ENCODE measurements at regions not wholly inside any gene's neighbourhood (a gene's known extent, or its start where the extent isn't known, plus 50 kb on each side); places are given as distances from the start of the nearest gene placed in this dataset.
A peak's percentile ranks its signal among the peaks of the same experiment; 100 is the strongest.

GRCh38 chr1:22288593-22289241 is 145.8 kb upstream of the WNT4 start:
- peaks cover 3 to 18% of the 10 kb centered on the region in 2 experiments; a peak in 4 of 5 replicates for H3K27me3 ChIP-seq (ENCODE audit: control insufficient read depth in 1 of 2, insufficient read depth in 2 of 2, low read length in 2 of 2)
- FAIRE-seq = no peak
- H3K4me1 ChIP-seq (ENCODE audit: insufficient read depth, low read length) = peaks cover 35% of the 10 kb centered on the region
- ChIA-PET POLR2A (no interaction called here), CTCF (ENCODE audit: low intra/inter-chr PET ratio, low total read pairs) (no interaction called here)
- H3K4me3 ChIP-seq (replicated peaks in 1 of 3; ENCODE audit: insufficient read depth in 1 of 3, low read depth in 2 of 3, low read length in 3 of 3) = no peak overlapping the region
- no peaks in the 10 kb centered on the region for H3K9me3 ChIP-seq (ENCODE audit: low read length)
- H4K20me1 ChIP-seq (ENCODE audit: insufficient read depth, low read length) = no peaks in the 10 kb centered on the region
- no peaks in the 10 kb centered on the region for H3K79me2 ChIP-seq (ENCODE audit: insufficient read depth, low read length)
- peak; percentile 12 for DNase-seq (ENCODE audit: low spot score)
- no peak overlapping the region for H3K27ac ChIP-seq (ENCODE audit: extremely low read length, insufficient read depth, low read length)
- in situ Hi-C loops (cut with HindIII; ENCODE audit: extremely low pct_ligation_motif_present, low pct_unique_long_range_greater_than_20kb) (no loop called here), intact Hi-C loops (cut with micrococcal nuclease; ENCODE audit: unreplicated experiment) (no loop called here)
- no TSS peak for BruUV-seq (replicated peaks)
- WGBS (ENCODE audit: low lambda C conversion rate) = 3% methylated on average over 3 of the region's 4 CpGs
- H3K36me3 ChIP-seq (replicated peaks in 1 of 2; ENCODE audit: control insufficient read depth in 1 of 2, insufficient read depth in 2 of 2, low read length in 2 of 2) = no peaks in the 10 kb centered on the region
- peak; percentile 81 for TF ChIP-seq FOSL2 (CRISPR knock-in tag; IDR thresholded peaks at IDR 0.05)
- peak; percentile 71; the same call in 1 of the 2 replicates for TF ChIP-seq ZNF768 (CRISPR knock-in tag; IDR thresholded peaks at IDR 0.05)
- TF ChIP-seq NFYC (CRISPR knock-in tag; IDR thresholded peaks at IDR 0.05) = no peak
- peak; percentile 69; the same call in 1 of the 2 replicates for TF ChIP-seq ZKSCAN1 (IDR thresholded peaks at IDR 0.05; ENCODE audit: low read length)
- H3K4me2 ChIP-seq (ENCODE audit: low read depth, low read length) = no peak overlapping the region
- H3K9ac ChIP-seq (ENCODE audit: insufficient read depth, low read depth, low read length) = no peak overlapping the region
- no peak for ATAC-seq
- no peak overlapping the region for H2AFZ ChIP-seq (ENCODE audit: low read length)

- ATAC-seq (no peak), FAIRE-seq (no peak), DNase-seq (ENCODE audit: low spot score) (no peak)
- Histone ChIP-seq H3K79me2 (ENCODE audit: insufficient read depth, low read length) (no peaks in the 10 kb centered on the region), H2AFZ (ENCODE audit: low read length) (no peak overlapping the region), H3K4me2 (ENCODE audit: low read depth, low read length) (no peak overlapping the region), H3K9ac (ENCODE audit: insufficient read depth, low read depth, low read length) (no peak overlapping the region), H3K36me3 (replicated peaks in 1 of 2; ENCODE audit: control insufficient read depth in 1 of 2, insufficient read depth in 2 of 2, low read length in 2 of 2) (no peaks in the 10 kb centered on the region), H3K27me3 (ENCODE audit: control insufficient read depth in 1 of 2, insufficient read depth in 2 of 2, low read length in 2 of 2) (peaks cover 3 to 18% of the 10 kb centered on the region in 2 experiments; a peak in 4 of 5 replicates), H3K9me3 (ENCODE audit: low read length) (no peaks in the 10 kb centered on the region), H4K20me1 (ENCODE audit: insufficient read depth, low read length) (no peaks in the 10 kb centered on the region), H3K27ac (ENCODE audit: extremely low read length, insufficient read depth, low read length) (no peak overlapping the region), H3K4me1 (ENCODE audit: insufficient read depth, low read length) (peaks cover 35% of the 10 kb centered on the region), H3K4me3 (replicated peaks in 1 of 3; ENCODE audit: insufficient read depth in 1 of 3, low read depth in 2 of 3, low read length in 3 of 3) (no peak overlapping the region)
- in situ Hi-C loops (cut with HindIII; ENCODE audit: extremely low pct_ligation_motif_present, low pct_unique_long_range_greater_than_20kb) = no loop called here
- TF ChIP-seq THAP11 (CRISPR knock-in tag; IDR thresholded peaks at IDR 0.05) (no peak), SALL2 (CRISPR knock-in tag; IDR thresholded peaks at IDR 0.05) (no peak), EEA1 (CRISPR knock-in tag; IDR thresholded peaks at IDR 0.05; ENCODE audit: borderline replicate concordance) (no peak), ZNF414 (CRISPR knock-in tag; IDR thresholded peaks at IDR 0.05) (no peak), MED8 (CRISPR knock-in tag; IDR thresholded peaks at IDR 0.05; ENCODE audit: insufficient replicate concordance) (no peak), ZNF430 (CRISPR knock-in tag; IDR thresholded peaks at IDR 0.05) (no peak), ZNF629 (CRISPR knock-in tag; conservative IDR thresholded peaks at IDR 0.05) (no peak), ZNF883 (CRISPR knock-in tag; IDR thresholded peaks at IDR 0.05; ENCODE audit: not compliant biosample characterization) (no peak)
- BruUV-seq (replicated peaks) = no TSS peak
- intact Hi-C loops (cut with micrococcal nuclease; ENCODE audit: unreplicated experiment) = no loop called here
- ChIA-PET POLR2A (no interaction called here), CTCF (ENCODE audit: low intra/inter-chr PET ratio, low total read pairs) (no interaction called here)
- 23% methylated on average over 6 of the region's 11 CpGs for WGBS (ENCODE audit: low lambda C conversion rate)
Observed at GRCh38 chr1:22289307-22289995, 146.6 kb upstream of the WNT4 start.

Data from HepG2 (cell line).